Panc1 (cell line): ENCODE measurements at regions not wholly inside any gene's neighbourhood (a gene's known extent, or its start where the extent isn't known, plus 50 kb on each side); places are given as distances from the start of the nearest gene placed in this dataset.
A peak's percentile ranks its signal among the peaks of the same experiment; 100 is the strongest.

Source experiments
- ATAC-seq: fragments of 200-7000 bp; cut with Tn5 transposase; 2 replicates; pipeline ENCODE4 v1.9.1; 2020; ENCODE audit warnings: mild to moderate bottlenecking, moderate library complexity
- BruUV-seq: library from RNA; stranded (reverse); fragments of 400-500 nt; replicated peaks from 2 replicates; lab custom pipeline; 2021; lab: Mats Ljungman, UMichigan
- CTCF ChIA-PET: fragments of 300-600 bp; sonication (Branson Sonifier 250); formaldehyde crosslinking; loops from one replicate; lab custom pipeline; 2022; ENCODE audit warnings: antibody characterized with exemption; lab: Charles Lee
- POLR2A ChIA-PET: fragments of 300-600 bp; sonication (Branson Sonifier 250); formaldehyde crosslinking; loops from one replicate; lab custom pipeline; 2022; ENCODE audit warnings: antibody characterized with exemption; lab: Charles Lee
- DNase-seq: peaks from one replicate; pipeline ENCODE4 v3.0.0-alpha.2; 2010; ENCODE audit warnings: low read depth, low spot score
- H3K27ac ChIP-seq: 2 replicates; pipeline ENCODE4 v1.5.1; 2011; ENCODE audit warnings: mild to moderate bottlenecking, low read length, inconsistent platforms
- H3K27me3 ChIP-seq: fragments of 200-500 bp; sonication (Bioruptor generic); 2 replicates; pipeline ENCODE4 v1.6.0; 2014; ENCODE audit warnings: low read length, inconsistent platforms; ENCODE audit not compliant: control insufficient read depth, insufficient read depth
- H3K36me3 ChIP-seq: fragments of 200-500 bp; sonication (Bioruptor generic); 2 replicates; pipeline ENCODE4 v1.5.1; 2014; ENCODE audit warnings: inconsistent platforms, mild to moderate bottlenecking, low read length, moderate library complexity; ENCODE audit not compliant: control insufficient read depth, insufficient read depth
- H3K4me1 ChIP-seq: 2 replicates; pipeline ENCODE4 v1.5.1; 2011; ENCODE audit warnings: inconsistent platforms, mild to moderate bottlenecking, low read length, moderate library complexity; ENCODE audit not compliant: control insufficient read depth, insufficient read depth
- H3K4me3 ChIP-seq, 2 experiments: 2 replicates each; pipeline ENCODE4 v1.5.1; 2011 to 2012; ENCODE audit warnings: low read depth in 2 of 2, low read length in 2 of 2, mild to moderate bottlenecking in 2 of 2, inconsistent platforms in 1 of 2, moderate library complexity in 1 of 2
- H3K9me3 ChIP-seq: fragments of 200-500 bp; sonication (Bioruptor generic); 2 replicates; pipeline ENCODE4 v1.5.1; 2014; ENCODE audit warnings: low read depth, mild to moderate bottlenecking, inconsistent platforms, low read length, moderate library complexity; ENCODE audit not compliant: control insufficient read depth, insufficient read depth
- POLR2AphosphoS5 ChIP-seq: IDR thresholded peaks from 2 replicates; pipeline ENCODE4 v1.6.1; 2012; ENCODE audit warnings: mild to moderate bottlenecking, low read depth, low read length, moderate library complexity
- SIN3A ChIP-seq: IDR thresholded peaks from 2 replicates; pipeline ENCODE4 v1.6.1; 2012; ENCODE audit warnings: low read depth, mild to moderate bottlenecking, low read length, moderate library complexity, borderline replicate concordance; ENCODE audit not compliant: insufficient read depth
- TCF7L2 ChIP-seq: IDR thresholded peaks from 2 replicates; pipeline ENCODE4 v1.6.1; 2011; ENCODE audit warnings: mild to moderate bottlenecking, low read depth, low read length, inconsistent platforms
- in situ Hi-C: cut with HindIII; loops from 2 replicates; pipeline ENCODE4 v1.10.0; 2016; ENCODE audit warnings: low sequenced_read_pairs, low pct_unique_long_range_greater_than_20kb
- intact Hi-C: fragments of 100-400 bp; cut with micrococcal nuclease; formaldehyde crosslinking; loops from one replicate; pipeline ENCODE4 v1.10.0; 2022; ENCODE audit not compliant: unreplicated experiment
- TF ChIP-seq, protein P1 (sequence below): fragments of 450-650 bp; IDR thresholded peaks from 2 replicates; pipeline ENCODE4 v1.5.1; 2017; ENCODE audit warnings: mild to moderate bottlenecking
- TF ChIP-seq, protein P2 (sequence below), 2 experiments: IDR thresholded peaks; 2 replicates each; pipeline ENCODE4 v1.6.1; 2011 to 2012; ENCODE audit warnings: low read depth in 2 of 2, control low read depth in 1 of 2, low read length in 1 of 2, mild to moderate bottlenecking in 1 of 2, moderate library complexity in 1 of 2; ENCODE audit not compliant: insufficient read depth in 1 of 2

DNA sequence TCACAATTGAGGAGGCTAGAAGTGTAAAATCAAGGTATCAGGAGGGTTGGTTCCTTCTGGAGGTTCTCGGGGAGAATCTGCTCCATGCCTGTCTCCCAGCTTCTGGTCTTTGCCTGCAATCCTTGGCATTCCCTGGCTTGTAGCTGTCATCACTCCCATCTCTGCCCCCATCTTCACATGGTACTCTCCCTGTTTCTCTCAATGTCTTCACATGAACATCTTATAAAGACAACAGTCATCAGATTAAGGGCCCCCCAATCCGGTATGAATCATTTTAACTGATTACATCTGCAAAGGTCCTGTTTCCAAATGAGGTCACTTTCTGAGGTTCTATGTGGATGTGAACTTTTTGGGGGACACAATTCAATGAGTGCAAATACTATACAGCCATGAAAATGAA lies 113.0 kb upstream of the GALNT15 start:
- Histone ChIP-seq H3K27me3 (no peaks in the 10 kb centered on the region), H3K9me3 (no peaks in the 10 kb centered on the region), H3K27ac (peak overlapping the region; percentile 80), H3K4me1 (peaks cover 20% of the 10 kb centered on the region), H3K36me3 (no peaks in the 10 kb centered on the region), H3K4me3 (no peak overlapping the region)
- no peak for DNase-seq
- in situ Hi-C loops (no loop called here), intact Hi-C loops (no loop called here)
- BruUV-seq, result no TSS peak
- TF ChIP-seq SIN3A (no peak), POLR2AphosphoS5 (no peak), TCF7L2 (no peak)
- TF ChIP-seq, protein P1, sequence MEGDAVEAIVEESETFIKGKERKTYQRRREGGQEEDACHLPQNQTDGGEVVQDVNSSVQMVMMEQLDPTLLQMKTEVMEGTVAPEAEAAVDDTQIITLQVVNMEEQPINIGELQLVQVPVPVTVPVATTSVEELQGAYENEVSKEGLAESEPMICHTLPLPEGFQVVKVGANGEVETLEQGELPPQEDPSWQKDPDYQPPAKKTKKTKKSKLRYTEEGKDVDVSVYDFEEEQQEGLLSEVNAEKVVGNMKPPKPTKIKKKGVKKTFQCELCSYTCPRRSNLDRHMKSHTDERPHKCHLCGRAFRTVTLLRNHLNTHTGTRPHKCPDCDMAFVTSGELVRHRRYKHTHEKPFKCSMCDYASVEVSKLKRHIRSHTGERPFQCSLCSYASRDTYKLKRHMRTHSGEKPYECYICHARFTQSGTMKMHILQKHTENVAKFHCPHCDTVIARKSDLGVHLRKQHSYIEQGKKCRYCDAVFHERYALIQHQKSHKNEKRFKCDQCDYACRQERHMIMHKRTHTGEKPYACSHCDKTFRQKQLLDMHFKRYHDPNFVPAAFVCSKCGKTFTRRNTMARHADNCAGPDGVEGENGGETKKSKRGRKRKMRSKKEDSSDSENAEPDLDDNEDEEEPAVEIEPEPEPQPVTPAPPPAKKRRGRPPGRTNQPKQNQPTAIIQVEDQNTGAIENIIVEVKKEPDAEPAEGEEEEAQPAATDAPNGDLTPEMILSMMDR, result no peak
- TF ChIP-seq, protein P2, sequence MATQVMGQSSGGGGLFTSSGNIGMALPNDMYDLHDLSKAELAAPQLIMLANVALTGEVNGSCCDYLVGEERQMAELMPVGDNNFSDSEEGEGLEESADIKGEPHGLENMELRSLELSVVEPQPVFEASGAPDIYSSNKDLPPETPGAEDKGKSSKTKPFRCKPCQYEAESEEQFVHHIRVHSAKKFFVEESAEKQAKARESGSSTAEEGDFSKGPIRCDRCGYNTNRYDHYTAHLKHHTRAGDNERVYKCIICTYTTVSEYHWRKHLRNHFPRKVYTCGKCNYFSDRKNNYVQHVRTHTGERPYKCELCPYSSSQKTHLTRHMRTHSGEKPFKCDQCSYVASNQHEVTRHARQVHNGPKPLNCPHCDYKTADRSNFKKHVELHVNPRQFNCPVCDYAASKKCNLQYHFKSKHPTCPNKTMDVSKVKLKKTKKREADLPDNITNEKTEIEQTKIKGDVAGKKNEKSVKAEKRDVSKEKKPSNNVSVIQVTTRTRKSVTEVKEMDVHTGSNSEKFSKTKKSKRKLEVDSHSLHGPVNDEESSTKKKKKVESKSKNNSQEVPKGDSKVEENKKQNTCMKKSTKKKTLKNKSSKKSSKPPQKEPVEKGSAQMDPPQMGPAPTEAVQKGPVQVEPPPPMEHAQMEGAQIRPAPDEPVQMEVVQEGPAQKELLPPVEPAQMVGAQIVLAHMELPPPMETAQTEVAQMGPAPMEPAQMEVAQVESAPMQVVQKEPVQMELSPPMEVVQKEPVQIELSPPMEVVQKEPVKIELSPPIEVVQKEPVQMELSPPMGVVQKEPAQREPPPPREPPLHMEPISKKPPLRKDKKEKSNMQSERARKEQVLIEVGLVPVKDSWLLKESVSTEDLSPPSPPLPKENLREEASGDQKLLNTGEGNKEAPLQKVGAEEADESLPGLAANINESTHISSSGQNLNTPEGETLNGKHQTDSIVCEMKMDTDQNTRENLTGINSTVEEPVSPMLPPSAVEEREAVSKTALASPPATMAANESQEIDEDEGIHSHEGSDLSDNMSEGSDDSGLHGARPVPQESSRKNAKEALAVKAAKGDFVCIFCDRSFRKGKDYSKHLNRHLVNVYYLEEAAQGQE (IDR thresholded peaks at IDR 0.05; ENCODE audit: insufficient read depth in 1 of 2, low read depth in 2 of 2, low read length in 1 of 2), result no peak
- CTCF ChIA-PET, result no interaction called here
- ATAC-seq, result no peak
- POLR2A ChIA-PET, result interaction anchor here (0.7 kb wide), 1 partner anchor 31 kb away, joined by 3 read pairs; no protein-coding TSS in a partner anchor

DNA sequence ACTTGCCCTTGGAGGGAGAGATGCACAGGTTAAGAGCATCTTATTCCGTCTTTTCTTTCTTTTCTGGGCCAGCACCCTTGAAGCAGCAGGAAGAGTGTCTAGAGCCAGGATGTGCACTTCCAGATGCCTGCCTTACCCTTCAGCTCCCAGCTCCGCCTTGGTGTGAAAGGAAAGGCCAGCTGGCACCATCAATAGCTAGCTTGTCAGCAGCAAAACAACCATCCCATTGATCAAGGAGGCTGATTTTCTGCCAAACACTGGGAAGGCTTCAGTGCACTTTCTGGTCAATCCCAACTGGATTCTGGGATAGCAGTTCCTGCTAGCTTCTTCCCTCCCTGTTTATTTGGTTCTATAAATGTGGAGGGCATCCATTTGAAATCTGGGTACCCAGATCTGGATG lies 110.9 kb upstream of the GALNT15 start:
- DNase-seq (no peak), ATAC-seq (no peak)
- H3K4me3 ChIP-seq, result no peak overlapping the region
- no TSS peak for BruUV-seq
- ChIA-PET POLR2A (no interaction called here), CTCF (no interaction called here)
- H3K27ac ChIP-seq, result peak overlapping the region; percentile 9; the same call in 1 of the 2 replicates
- H3K9me3 ChIP-seq, result no peaks in the 10 kb centered on the region
- intact Hi-C loops (no loop called here), in situ Hi-C loops (no loop called here)
- no peak for TF ChIP-seq POLR2AphosphoS5
- TF ChIP-seq SIN3A, result no peak
- TF ChIP-seq, protein P1, result no peak
- no peak for TF ChIP-seq TCF7L2
- TF ChIP-seq, protein P2 (IDR thresholded peaks at IDR 0.05; ENCODE audit: insufficient read depth in 1 of 2, low read depth in 2 of 2, low read length in 1 of 2), result no peak
- H3K27me3 ChIP-seq, result no peaks in the 10 kb centered on the region
- H3K36me3 ChIP-seq, result no peaks in the 10 kb centered on the region
- H3K4me1 ChIP-seq, result peaks cover 35% of the 10 kb centered on the region
